A549 (cell line): ENCODE measurements at regions not wholly inside any gene's neighbourhood (a gene's known extent, or its start where the extent isn't known, plus 50 kb on each side); places are given as distances from the start of the nearest gene placed in this dataset.

Source experiments
- ATAC-seq, 2 experiments: fragments of 200-7000 bp in 1 of 2; fragments of >200 bp in 1 of 2; cut with Nextera tagmentation in 1 of 2; cut with Tn5 transposase in 1 of 2; 3 replicates each; pipeline versions ENCODE4 v1.8.0 to v1.9.1; 2018 to 2020; ENCODE audit warnings: mild to moderate bottlenecking in 1 of 2, moderate library complexity in 1 of 2
- CTCF ChIA-PET: fragments of 300-600 bp; sonication (Branson Sonifier 250); formaldehyde crosslinking; extraction: SDS; loops from one replicate; lab custom pipeline; 2021; ENCODE audit warnings: antibody characterized with exemption, inconsistent platforms; lab: Yijun Ruan, JAX
- POLR2A ChIA-PET: fragments of 350-600 bp; formaldehyde crosslinking; extraction: SDS; loops from one replicate; lab custom pipeline; 2021; ENCODE audit warnings: antibody characterized with exemption, inconsistent platforms; lab: Yijun Ruan, JAX
- DNase-seq, 2 experiments: peaks; one replicate each; pipeline versions ENCODE4 v3.0.0 to v3.0.0-alpha.2; 2011 to 2016; ENCODE audit warnings: low read depth in 1 of 2, low spot score in 1 of 2
- FAIRE-seq: peaks from 2 replicates; lab custom pipeline; 2011; peaks lifted over from hg19 to GRCh38; lab: Jason Lieb, UNC
- H3K27ac ChIP-seq, 2 experiments: fragments of >200 bp; sonication (Bioruptor Twin); formaldehyde crosslinking; 3 replicates each; pipeline ENCODE4 v1.5.1; 2016 to 2017
- H3K4me1 ChIP-seq: fragments of >200 bp; sonication (Bioruptor Twin); formaldehyde crosslinking; 3 replicates; pipeline ENCODE4 v1.6.1; 2016
- H3K4me2 ChIP-seq: fragments of >200 bp; sonication (Bioruptor Twin); formaldehyde crosslinking; 3 replicates; pipeline ENCODE4 v1.6.1; 2016
- H3K4me3 ChIP-seq: fragments of >200 bp; sonication (Bioruptor Twin); formaldehyde crosslinking; 3 replicates; pipeline ENCODE4 v1.5.1; 2016
- H3K9me3 ChIP-seq: fragments of >200 bp; sonication (Bioruptor Twin); formaldehyde crosslinking; 3 replicates; pipeline ENCODE4 v1.6.1; 2016
- BHLHE40 ChIP-seq: IDR thresholded peaks from 2 replicates; pipeline ENCODE4 v1.6.1; 2012; ENCODE audit warnings: low read depth, low read length, inconsistent platforms
- CEBPB ChIP-seq, 2 experiments: fragments of >200 bp in 1 of 2; sonication (Bioruptor Twin) in 1 of 2; formaldehyde crosslinking in 1 of 2; IDR thresholded peaks; 2 replicates each; pipeline ENCODE4 v1.6.1; 2012 to 2016
- CHD4 ChIP-seq: fragments of 200-600 bp; sonication (generic); IDR thresholded peaks from 2 replicates; pipeline ENCODE4 v1.6.1; 2016; ENCODE audit warnings: antibody characterized with exemption, mild to moderate bottlenecking, borderline replicate concordance
- ESRRA ChIP-seq: fragments of 150-350 bp; IDR thresholded peaks from 2 replicates; pipeline ENCODE4 v1.6.1; 2014; ENCODE audit warnings: mild to moderate bottlenecking, low read length, borderline replicate concordance
- FOSL2 ChIP-seq, 2 experiments: fragments of 450-650 bp in 1 of 2; fragments of >200 bp in 1 of 2; sonication (Bioruptor Twin) in 1 of 2; formaldehyde crosslinking; IDR thresholded peaks; 2 replicates each; pipeline versions ENCODE4 v1.5.0 to v1.6.1; 2016 to 2020; ENCODE audit warnings: mild to moderate bottlenecking in 1 of 2, moderate library complexity in 1 of 2
- FOXS1 ChIP-seq: fragments of 250-450 bp; sonication (Bioruptor Pico); IDR thresholded peaks from 2 replicates; pipeline ENCODE4 v1.5.0; 2020; ENCODE audit warnings: mild to moderate bottlenecking, moderate library complexity
- GATA3 ChIP-seq: IDR thresholded peaks from 2 replicates; pipeline ENCODE4 v1.6.1; 2012; ENCODE audit warnings: borderline replicate concordance
- HDAC2 ChIP-seq: fragments of 200-600 bp; sonication (generic); IDR thresholded peaks from 2 replicates; pipeline ENCODE4 v1.6.1; 2016
- HES2 ChIP-seq: fragments of >200 bp; sonication (Bioruptor Twin); formaldehyde crosslinking; IDR thresholded peaks from 2 replicates; pipeline ENCODE4 v1.6.1; 2016
- HEYL ChIP-seq: fragments of 250-450 bp; sonication (Bioruptor Pico); IDR thresholded peaks from 2 replicates; pipeline ENCODE4 v1.8.0; 2021; ENCODE audit warnings: mild to moderate bottlenecking, moderate library complexity
- HOXB5 ChIP-seq: fragments of 250-450 bp; sonication (Bioruptor Pico); IDR thresholded peaks from 2 replicates; pipeline ENCODE4 v1.5.0; 2020; ENCODE audit warnings: mild to moderate bottlenecking, moderate library complexity
- KDM1A ChIP-seq: fragments of 200-600 bp; sonication (generic); IDR thresholded peaks from 2 replicates; pipeline ENCODE4 v1.6.1; 2016; ENCODE audit warnings: low read depth, mild to moderate bottlenecking
- KDM5A ChIP-seq: fragments of 200-600 bp; sonication (generic); IDR thresholded peaks from 2 replicates; pipeline ENCODE4 v1.6.1; 2016; ENCODE audit warnings: antibody characterized with exemption, mild to moderate bottlenecking
- PBX3 ChIP-seq: IDR thresholded peaks from 2 replicates; pipeline ENCODE4 v1.6.1; 2012
- PHF8 ChIP-seq: fragments of 200-600 bp; sonication (generic); IDR thresholded peaks from 2 replicates; pipeline ENCODE4 v1.6.1; 2016; ENCODE audit warnings: low read depth, mild to moderate bottlenecking, antibody characterized with exemption, moderate library complexity, borderline replicate concordance
- POLR2A ChIP-seq: IDR thresholded peaks from 2 replicates; pipeline ENCODE4 v1.6.1; 2012; ENCODE audit warnings: mild to moderate bottlenecking, low read length
- RARB ChIP-seq: fragments of 250-450 bp; sonication (Bioruptor Pico); IDR thresholded peaks from 2 replicates; pipeline ENCODE4 v1.8.0; 2021; ENCODE audit warnings: mild to moderate bottlenecking, moderate library complexity
- RCOR1 ChIP-seq: fragments of 150-350 bp; IDR thresholded peaks from 2 replicates; pipeline ENCODE4 v1.6.1; 2014; ENCODE audit warnings: antibody characterized with exemption, low read length, low read depth
- RFX5 ChIP-seq: fragments of 450-650 bp; IDR thresholded peaks from 2 replicates; pipeline ENCODE4 v1.7.1; 2014; ENCODE audit warnings: antibody characterized with exemption, mild to moderate bottlenecking, moderate library complexity
- TFCP2L1 ChIP-seq: fragments of 250-450 bp; sonication (Bioruptor Pico); IDR thresholded peaks from 2 replicates; pipeline ENCODE4 v1.5.0; 2021; ENCODE audit warnings: mild to moderate bottlenecking
- ZC3H11A ChIP-seq: fragments of 450-650 bp; IDR thresholded peaks from 2 replicates; pipeline ENCODE4 v1.6.1; 2014; ENCODE audit warnings: antibody characterized with exemption, mild to moderate bottlenecking
- ZNF302 ChIP-seq: fragments of 250-450 bp; sonication (Bioruptor Pico); IDR thresholded peaks from 2 replicates; pipeline ENCODE4 v1.9.0; 2021; ENCODE audit warnings: inconsistent platforms, mild to moderate bottlenecking, moderate library complexity
- ZSCAN20 ChIP-seq: fragments of 250-450 bp; sonication (Bioruptor Pico); IDR thresholded peaks from 2 replicates; pipeline ENCODE4 v1.8.0; 2022; ENCODE audit warnings: mild to moderate bottlenecking, moderate library complexity
- WGBS: methylation state at CpG from one replicate; pipeline ENCODE4 v1.1.6; 2017; ENCODE audit errors: missing lambda C conversion rate; 5-methylcytosine and 5-hydroxymethylcytosine counted together
- TF ChIP-seq, protein P1 (sequence below): IDR thresholded peaks from 2 replicates; pipeline ENCODE4 v1.6.1; 2012
- TF ChIP-seq, protein P2 (sequence below): fragments of 250-450 bp; sonication (Bioruptor Pico); IDR thresholded peaks from 2 replicates; pipeline ENCODE4 v1.5.0; 2021; ENCODE audit warnings: mild to moderate bottlenecking, moderate library complexity, borderline replicate concordance
- TF ChIP-seq, protein P3 (sequence below): IDR thresholded peaks from 2 replicates; pipeline ENCODE4 v1.6.1; 2012; ENCODE audit warnings: low read depth, borderline replicate concordance

- Histone ChIP-seq H3K4me3 (no peak overlapping the region), H3K4me1 (no peaks in the 10 kb centered on the region), H3K27ac (no peak overlapping the region), H3K4me2 (no peak overlapping the region), H3K9me3 (no peaks in the 10 kb centered on the region)
- ATAC-seq (no peak), FAIRE-seq (no peak), DNase-seq (no peak)
- WGBS, result 82% methylated on average over 2 of the region's 2 CpGs
- ChIA-PET POLR2A (no interaction called here), CTCF (no interaction called here)
- TF ChIP-seq FOXS1 (CRISPR knock-in tag), result no peak
- no peak for TF ChIP-seq CHD4
- no peak for TF ChIP-seq ZNF302 (CRISPR knock-in tag)
- TF ChIP-seq, protein P1, sequence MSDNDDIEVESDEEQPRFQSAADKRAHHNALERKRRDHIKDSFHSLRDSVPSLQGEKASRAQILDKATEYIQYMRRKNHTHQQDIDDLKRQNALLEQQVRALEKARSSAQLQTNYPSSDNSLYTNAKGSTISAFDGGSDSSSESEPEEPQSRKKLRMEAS, result no peak
- no peak for TF ChIP-seq CEBPB (IDR thresholded peaks at IDR 0.05)
- no peak for TF ChIP-seq PHF8
- no peak for TF ChIP-seq KDM5A
- no peak for TF ChIP-seq PBX3
- TF ChIP-seq HDAC2, result no peak
- no peak for TF ChIP-seq RFX5
Measured at GRCh38 chr10:35852721-35853120, 210.6 kb upstream of the FZD8 start.

GRCh38 chr10:35848412-35848811 is 206.3 kb upstream of the FZD8 start:
- 49% methylated on average over 5 of the region's 5 CpGs for WGBS
- TF ChIP-seq FOSL2 (IDR thresholded peaks at IDR 0.05), result no peak
- TF ChIP-seq FOSL2 (CRISPR knock-in tag; IDR thresholded peaks at IDR 0.05), result no peak
- TF ChIP-seq, protein P2, sequence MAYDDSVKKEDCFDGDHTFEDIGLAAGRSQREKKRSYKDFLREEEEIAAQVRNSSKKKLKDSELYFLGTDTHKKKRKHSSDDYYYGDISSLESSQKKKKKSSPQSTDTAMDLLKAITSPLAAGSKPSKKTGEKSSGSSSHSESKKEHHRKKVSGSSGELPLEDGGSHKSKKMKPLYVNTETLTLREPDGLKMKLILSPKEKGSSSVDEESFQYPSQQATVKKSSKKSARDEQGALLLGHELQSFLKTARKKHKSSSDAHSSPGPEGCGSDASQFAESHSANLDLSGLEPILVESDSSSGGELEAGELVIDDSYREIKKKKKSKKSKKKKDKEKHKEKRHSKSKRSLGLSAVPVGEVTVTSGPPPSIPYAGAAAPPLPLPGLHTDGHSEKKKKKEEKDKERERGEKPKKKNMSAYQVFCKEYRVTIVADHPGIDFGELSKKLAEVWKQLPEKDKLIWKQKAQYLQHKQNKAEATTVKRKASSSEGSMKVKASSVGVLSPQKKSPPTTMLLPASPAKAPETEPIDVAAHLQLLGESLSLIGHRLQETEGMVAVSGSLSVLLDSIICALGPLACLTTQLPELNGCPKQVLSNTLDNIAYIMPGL (CRISPR knock-in tag), result no peak
- no peak for TF ChIP-seq RCOR1
- TF ChIP-seq ZNF302 (CRISPR knock-in tag), result no peak
- no peak for TF ChIP-seq RARB (CRISPR knock-in tag)
- no peak for TF ChIP-seq KDM5A
- TF ChIP-seq POLR2A, result no peak
- TF ChIP-seq HES2, result no peak
- TF ChIP-seq, protein P3, sequence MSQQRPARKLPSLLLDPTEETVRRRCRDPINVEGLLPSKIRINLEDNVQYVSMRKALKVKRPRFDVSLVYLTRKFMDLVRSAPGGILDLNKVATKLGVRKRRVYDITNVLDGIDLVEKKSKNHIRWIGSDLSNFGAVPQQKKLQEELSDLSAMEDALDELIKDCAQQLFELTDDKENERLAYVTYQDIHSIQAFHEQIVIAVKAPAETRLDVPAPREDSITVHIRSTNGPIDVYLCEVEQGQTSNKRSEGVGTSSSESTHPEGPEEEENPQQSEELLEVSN, result no peak
- TF ChIP-seq ZSCAN20 (CRISPR knock-in tag), result no peak
- no peak for TF ChIP-seq HOXB5 (CRISPR knock-in tag)
- TF ChIP-seq RFX5, result no peak
- TF ChIP-seq BHLHE40, result no peak
- TF ChIP-seq GATA3, result no peak
- TF ChIP-seq ESRRA, result no peak
- no peak for TF ChIP-seq ZC3H11A
- TF ChIP-seq TFCP2L1 (CRISPR knock-in tag), result no peak
- TF ChIP-seq HEYL, result no peak
- TF ChIP-seq KDM1A, result no peak
- CTCF ChIA-PET, result no interaction called here
- POLR2A ChIA-PET, result no interaction called here
- DNase-seq (no peak), ATAC-seq (no peak), FAIRE-seq (no peak)
- Histone ChIP-seq H3K4me2 (no peak overlapping the region), H3K9me3 (no peaks in the 10 kb centered on the region), H3K4me3 (no peak overlapping the region), H3K27ac (no peak overlapping the region), H3K4me1 (no peaks in the 10 kb centered on the region)
